ENCODE measurements at regions not wholly inside any gene's neighbourhood (a gene's known extent, or its start where the extent isn't known, plus 50 kb on each side); places are given as distances from the start of the nearest gene placed in this dataset.

- H3K27ac ChIP-seq (ENCODE audit: extremely low read depth, low read depth, low read length) = no peak overlapping the region
- no peaks in the 10 kb centered on the region; the same call in 1 of the 2 replicates for H4K20me1 ChIP-seq (replicated peaks; ENCODE audit: control insufficient read depth, insufficient read depth, low read length)
- 3% methylated on average over 17 of the region's 18 CpGs for WGBS (ENCODE audit: insufficient coverage, low coverage, missing lambda C conversion rate)
- no peak overlapping the region for H2AFZ ChIP-seq (ENCODE audit: low read depth, low read length)
- in situ Hi-C loops (cut with MboI) (no loop called here), intact Hi-C loops (cut with micrococcal nuclease) (no loop called here)
- H3K9me1 ChIP-seq (ENCODE audit: control insufficient read depth, insufficient read depth, low read length) = no peaks in the 10 kb centered on the region
- H3K9ac ChIP-seq (ENCODE audit: insufficient read depth in 1 of 2, low read depth in 2 of 2, low read length in 2 of 2) = no peak overlapping the region
- BruUV-seq (replicated peaks) = no TSS peak
- H3K4me1 ChIP-seq (replicated peaks in 1 of 2; ENCODE audit: control insufficient read depth in 2 of 2, insufficient read depth in 2 of 2, low read length in 2 of 2) = no peaks in the 10 kb centered on the region
- H3K4me3 ChIP-seq = no peak overlapping the region
- ATAC-seq (no peak), DNase-seq (ENCODE audit: extremely low read depth in 1 of 4, low spot score in 3 of 4) (no peak), FAIRE-seq (no peak)
- no peaks in the 10 kb centered on the region for H3K9me3 ChIP-seq (replicated peaks; ENCODE audit: control insufficient read depth, insufficient read depth, low read depth, low read length)
- TF ChIP-seq AFF4 (CRISPR knock-in tag; IDR thresholded peaks at IDR 0.05) (no peak), RBM14 (IDR thresholded peaks at IDR 0.05; ENCODE audit: borderline replicate concordance, insufficient read depth, low read depth, low read length) (no peak), SREBF2 (CRISPR knock-in tag; IDR thresholded peaks at IDR 0.05) (no peak), MIER1 (IDR thresholded peaks at IDR 0.05; ENCODE audit: low read depth) (no peak), CBX3 (IDR thresholded peaks at IDR 0.05; ENCODE audit: borderline replicate concordance in 1 of 2, low read length in 2 of 2) (no peak)
- ChIA-PET CTCF (ENCODE audit: low intra/inter-chr PET ratio) (no interaction called here), POLR2A (no interaction called here)
- H3K36me3 ChIP-seq (ENCODE audit: control insufficient read depth, insufficient read depth, low read length) = no peaks in the 10 kb centered on the region
- peaks cover 0 to 32% of the 10 kb centered on the region in 2 experiments; a peak in 2 of 5 replicates for H3K27me3 ChIP-seq (ENCODE audit: control insufficient read depth in 2 of 2, insufficient read depth in 2 of 2, low read length in 2 of 2)
- H3K79me2 ChIP-seq (ENCODE audit: control insufficient read depth, insufficient read depth, low read length) = no peaks in the 10 kb centered on the region
- H3K4me2 ChIP-seq (ENCODE audit: insufficient read depth, low read length) = no peak overlapping the region
These were observed 70.8 kb upstream of the COL5A1 start for GRCh38 chr9:134570711-134571325.
